ENCODE measurements at regions not wholly inside any gene's neighbourhood (a gene's known extent, or its start where the extent isn't known, plus 50 kb on each side); places are given as distances from the start of the nearest gene placed in this dataset.

GRCh38 chr7:136062625-136063325 is 85.6 kb upstream of the MTPN start:
- CTCF ChIA-PET = no interaction called here
- intact Hi-C loops (cut with micrococcal nuclease; ENCODE audit: unreplicated experiment) = no loop called here

GRCh38 chr7:136061433-136061832 is 84.3 kb upstream of the MTPN start:
- Mint-ChIP-seq H3K36me3 (ENCODE audit: insufficient read depth, unreplicated experiment) (no peaks in the 10 kb centered on the region), H3K27ac (ENCODE audit: unreplicated experiment) (no peak overlapping the region), H3K9me3 (ENCODE audit: low read depth, unreplicated experiment) (peaks cover 3% of the 10 kb centered on the region), H3K4me1 (ENCODE audit: low read depth, unreplicated experiment) (no peaks in the 10 kb centered on the region), H3K4me3 (ENCODE audit: low read depth, unreplicated experiment) (no peak overlapping the region), H3K27me3 (ENCODE audit: unreplicated experiment) (peaks cover 28% of the 10 kb centered on the region)
- intact Hi-C loops (cut with micrococcal nuclease; ENCODE audit: unreplicated experiment) = no loop called here
- DNase-seq = no peak
- no TSS peak for BruUV-seq (replicated peaks)
- no peak for TF ChIP-seq CTCF (IDR thresholded peaks at IDR 0.05; ENCODE audit: unreplicated experiment)
- CTCF ChIA-PET = no interaction called here

More at GRCh38 chr7:136062625-136063325, 85.6 kb upstream of the MTPN start:
- no peak overlapping the region for H3K4me3 Mint-ChIP-seq (ENCODE audit: low read depth, unreplicated experiment)
- H3K4me1 Mint-ChIP-seq (ENCODE audit: low read depth, unreplicated experiment) = no peaks in the 10 kb centered on the region
- no peak for DNase-seq
- H3K27me3 Mint-ChIP-seq (ENCODE audit: unreplicated experiment) = peaks cover 28% of the 10 kb centered on the region
- no peaks in the 10 kb centered on the region for H3K36me3 Mint-ChIP-seq (ENCODE audit: insufficient read depth, unreplicated experiment)
- no TSS peak for BruUV-seq (replicated peaks)
- H3K9me3 Mint-ChIP-seq (ENCODE audit: low read depth, unreplicated experiment) = peaks cover 3% of the 10 kb centered on the region
- TF ChIP-seq CTCF (IDR thresholded peaks at IDR 0.05; ENCODE audit: unreplicated experiment) = no peak
- no peak overlapping the region for H3K27ac Mint-ChIP-seq (ENCODE audit: unreplicated experiment)

GRCh38 chr7:136058546-136058945 is 81.4 kb upstream of the MTPN start:
- BruUV-seq (replicated peaks) = no TSS peak
- TF ChIP-seq CTCF (IDR thresholded peaks at IDR 0.05; ENCODE audit: unreplicated experiment) = no peak
- DNase-seq = no peak
- Mint-ChIP-seq H3K4me3 (ENCODE audit: low read depth, unreplicated experiment) (no peak overlapping the region), H3K4me1 (ENCODE audit: low read depth, unreplicated experiment) (no peaks in the 10 kb centered on the region), H3K27me3 (ENCODE audit: unreplicated experiment) (peaks cover 25% of the 10 kb centered on the region), H3K9me3 (ENCODE audit: low read depth, unreplicated experiment) (peaks cover 3% of the 10 kb centered on the region), H3K27ac (ENCODE audit: unreplicated experiment) (no peak overlapping the region), H3K36me3 (ENCODE audit: insufficient read depth, unreplicated experiment) (no peaks in the 10 kb centered on the region)
- CTCF ChIA-PET = no interaction called here
- intact Hi-C loops (cut with micrococcal nuclease; ENCODE audit: unreplicated experiment) = no loop called here

GRCh38 chr7:136057509-136057908 is 80.3 kb upstream of the MTPN start:
- Mint-ChIP-seq H3K9me3 (ENCODE audit: low read depth, unreplicated experiment) (peaks cover 3% of the 10 kb centered on the region), H3K27me3 (ENCODE audit: unreplicated experiment) (peaks cover 19% of the 10 kb centered on the region), H3K4me3 (ENCODE audit: low read depth, unreplicated experiment) (no peak overlapping the region), H3K36me3 (ENCODE audit: insufficient read depth, unreplicated experiment) (no peaks in the 10 kb centered on the region), H3K4me1 (ENCODE audit: low read depth, unreplicated experiment) (no peaks in the 10 kb centered on the region), H3K27ac (ENCODE audit: unreplicated experiment) (no peak overlapping the region)
- TF ChIP-seq CTCF (IDR thresholded peaks at IDR 0.05; ENCODE audit: unreplicated experiment) = no peak
- DNase-seq = no peak
- CTCF ChIA-PET = no interaction called here
- BruUV-seq (replicated peaks) = no TSS peak
- intact Hi-C loops (cut with micrococcal nuclease; ENCODE audit: unreplicated experiment) = no loop called here
